ENCODE measurements at regions not wholly inside any gene's neighbourhood (a gene's known extent, or its start where the extent isn't known, plus 50 kb on each side); places are given as distances from the start of the nearest gene placed in this dataset.
"Not testable (repeated sequence)": the region's sequence is repeated elsewhere in the genome, so short reads cannot be mapped to it uniquely, and the experiment has no call there.

DNA sequence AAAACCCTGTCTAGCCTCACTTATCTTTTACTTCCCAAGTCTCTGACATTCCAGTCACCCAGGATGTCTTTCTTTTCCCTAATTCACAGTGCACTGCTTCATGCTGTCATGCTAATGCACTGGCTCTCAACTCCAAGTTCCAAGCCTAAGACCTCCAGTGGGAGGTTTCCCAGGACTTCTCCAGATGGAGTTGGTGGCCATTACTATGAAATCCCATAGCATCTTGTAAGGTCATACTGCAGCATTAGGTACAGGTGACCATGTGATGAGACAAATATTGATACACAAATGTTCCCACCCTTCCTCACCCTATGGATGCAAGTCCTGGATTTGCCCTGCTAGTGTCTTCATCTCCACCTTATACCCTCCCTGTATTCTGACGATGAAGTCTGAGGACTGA, 138.6 kb upstream of the PRICKLE2 start:
- H3K4me1 ChIP-seq, result no peaks in the 10 kb centered on the region
- H3K4me3 ChIP-seq, result no peak overlapping the region
- ATAC-seq, result no peak
- H3K27ac ChIP-seq, result no peak overlapping the region
- TF ChIP-seq, protein P1, sequence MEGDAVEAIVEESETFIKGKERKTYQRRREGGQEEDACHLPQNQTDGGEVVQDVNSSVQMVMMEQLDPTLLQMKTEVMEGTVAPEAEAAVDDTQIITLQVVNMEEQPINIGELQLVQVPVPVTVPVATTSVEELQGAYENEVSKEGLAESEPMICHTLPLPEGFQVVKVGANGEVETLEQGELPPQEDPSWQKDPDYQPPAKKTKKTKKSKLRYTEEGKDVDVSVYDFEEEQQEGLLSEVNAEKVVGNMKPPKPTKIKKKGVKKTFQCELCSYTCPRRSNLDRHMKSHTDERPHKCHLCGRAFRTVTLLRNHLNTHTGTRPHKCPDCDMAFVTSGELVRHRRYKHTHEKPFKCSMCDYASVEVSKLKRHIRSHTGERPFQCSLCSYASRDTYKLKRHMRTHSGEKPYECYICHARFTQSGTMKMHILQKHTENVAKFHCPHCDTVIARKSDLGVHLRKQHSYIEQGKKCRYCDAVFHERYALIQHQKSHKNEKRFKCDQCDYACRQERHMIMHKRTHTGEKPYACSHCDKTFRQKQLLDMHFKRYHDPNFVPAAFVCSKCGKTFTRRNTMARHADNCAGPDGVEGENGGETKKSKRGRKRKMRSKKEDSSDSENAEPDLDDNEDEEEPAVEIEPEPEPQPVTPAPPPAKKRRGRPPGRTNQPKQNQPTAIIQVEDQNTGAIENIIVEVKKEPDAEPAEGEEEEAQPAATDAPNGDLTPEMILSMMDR (IDR thresholded peaks at IDR 0.05), result no peak
- no peaks in the 10 kb centered on the region for H3K36me3 ChIP-seq (ENCODE audit: insufficient read depth in 1 of 2, low read depth in 1 of 2)
- no peaks in the 10 kb centered on the region for H3K27me3 ChIP-seq (ENCODE audit: insufficient read depth in 3 of 3, low read length in 2 of 3)
- H3K9me3 ChIP-seq, result no peaks in the 10 kb centered on the region
- intact Hi-C loops (cut with DNase I), result no loop called here
- WGBS, 3 donors, result 93 to 100% (median 95%) methylated on average over 1 of the region's 1 CpG
- DNase-seq, result no peak

DNA sequence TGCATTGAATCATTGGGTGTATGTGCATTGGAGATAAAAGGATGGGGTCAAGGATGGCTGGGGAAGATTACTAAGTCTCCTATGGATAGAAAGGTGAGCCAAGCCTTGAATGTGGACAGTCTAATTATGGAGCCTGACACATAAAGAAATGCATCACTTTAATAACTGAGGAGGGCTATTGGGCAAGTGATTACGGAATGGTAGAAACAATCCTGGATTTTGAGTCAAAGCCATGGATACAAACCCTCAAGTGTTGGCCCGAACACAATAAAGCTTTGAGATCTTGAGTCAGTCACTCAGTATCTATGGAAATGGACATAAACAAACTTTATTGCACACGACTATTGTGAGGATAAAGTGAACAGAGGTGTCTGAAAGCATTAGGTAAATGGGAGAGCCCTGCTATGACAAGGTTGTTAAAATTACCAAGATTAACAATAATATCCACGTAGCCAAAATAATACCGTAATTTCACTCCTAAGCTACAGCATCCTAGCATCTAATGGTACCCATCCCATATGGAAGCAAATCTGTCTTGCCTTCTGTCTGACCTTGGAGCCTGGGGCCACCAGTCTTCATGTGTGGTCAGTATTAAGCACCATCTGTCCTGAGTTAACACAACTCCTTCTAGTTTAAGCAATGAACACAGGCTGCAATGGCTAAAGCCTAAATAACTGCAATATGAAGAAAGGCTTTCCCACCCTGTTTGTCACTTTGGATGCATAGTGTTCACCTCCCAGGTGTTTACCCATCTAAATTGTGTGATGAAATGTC, 136.9 kb upstream of the PRICKLE2 start:
- intact Hi-C loops (cut with DNase I), result no loop called here
- Histone ChIP-seq H3K27ac (no peak overlapping the region), H3K36me3 (ENCODE audit: insufficient read depth in 1 of 2, low read depth in 1 of 2) (no peaks in the 10 kb centered on the region), H3K27me3 (ENCODE audit: insufficient read depth in 3 of 3, low read length in 2 of 3) (no peaks in the 10 kb centered on the region), H3K4me3 (no peak overlapping the region), H3K4me1 (no peaks in the 10 kb centered on the region), H3K9me3 (no peaks in the 10 kb centered on the region)
- no peak for DNase-seq
- no peak for ATAC-seq
- TF ChIP-seq, protein P1 (IDR thresholded peaks at IDR 0.05), result no peak
- WGBS, 3 donors, result 71 to 85% (median 77%) methylated on average over 5 of the region's 5 CpGs

DNA sequence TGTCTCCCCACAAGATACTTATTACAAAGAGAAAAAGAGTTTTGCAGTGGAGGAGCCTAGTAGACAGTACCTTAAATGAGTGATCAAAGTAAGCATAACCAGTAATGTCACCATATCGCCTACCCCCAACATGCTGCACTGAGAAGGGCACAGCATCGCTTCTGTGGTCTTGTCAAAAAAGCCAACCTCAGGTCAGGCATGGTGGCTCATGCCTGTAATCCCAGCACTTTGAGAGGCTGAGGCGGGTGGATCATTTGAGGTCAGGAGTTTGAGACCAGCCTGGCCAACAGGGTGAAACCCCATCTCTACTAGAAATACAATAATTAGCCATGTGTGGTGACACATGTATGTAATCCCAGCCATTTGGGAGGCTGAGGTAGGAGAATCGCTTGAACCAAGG, 135.8 kb upstream of the PRICKLE2 start:
- H3K27me3 ChIP-seq (ENCODE audit: insufficient read depth in 3 of 3, low read length in 2 of 3); H3K4me1 ChIP-seq; intact Hi-C loops (cut with DNase I); DNase-seq; H3K36me3 ChIP-seq (ENCODE audit: insufficient read depth in 1 of 2, low read depth in 1 of 2); H3K27ac ChIP-seq; ATAC-seq; H3K4me3 ChIP-seq; H3K9me3 ChIP-seq: not testable (repeated sequence)
- WGBS, 3 donors, result 90 to 96% (median 94%) methylated on average over 4 of the region's 4 CpGs

DNA sequence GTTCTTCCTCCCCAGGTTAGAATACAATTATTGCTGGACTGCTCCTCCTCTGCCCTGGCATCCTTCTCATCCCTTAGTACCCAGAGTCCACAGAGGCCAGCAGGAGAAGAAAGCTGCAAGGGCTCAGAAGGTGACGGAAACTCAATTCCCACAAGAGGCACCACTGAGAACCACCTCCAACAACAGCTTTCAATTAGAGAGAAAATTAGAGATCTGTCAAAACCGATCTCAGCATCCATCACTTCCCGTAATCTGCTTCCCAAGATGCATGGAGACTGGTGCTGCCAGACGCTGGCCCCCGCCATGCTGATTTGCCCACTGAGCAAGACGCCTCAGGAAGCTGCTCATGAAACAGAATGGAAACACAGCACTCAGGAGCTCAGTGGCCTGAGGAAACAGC, 135.0 kb upstream of the PRICKLE2 start:
- no peaks in the 10 kb centered on the region for H3K4me1 ChIP-seq
- ATAC-seq (no peak), DNase-seq (no peak)
- no peak overlapping the region for H3K4me3 ChIP-seq
- WGBS, 3 donors, result 82 to 90% (median 88%) methylated on average over 6 of the region's 6 CpGs
- no peaks in the 10 kb centered on the region for H3K9me3 ChIP-seq
- no peaks in the 10 kb centered on the region for H3K36me3 ChIP-seq (ENCODE audit: insufficient read depth in 1 of 2, low read depth in 1 of 2)
- intact Hi-C loops (cut with DNase I), result no loop called here
- H3K27ac ChIP-seq, result no peak overlapping the region
- TF ChIP-seq, protein P1 (IDR thresholded peaks at IDR 0.05), result no peak
- H3K27me3 ChIP-seq (ENCODE audit: insufficient read depth in 3 of 3, low read length in 2 of 3), result no peaks in the 10 kb centered on the region

DNA sequence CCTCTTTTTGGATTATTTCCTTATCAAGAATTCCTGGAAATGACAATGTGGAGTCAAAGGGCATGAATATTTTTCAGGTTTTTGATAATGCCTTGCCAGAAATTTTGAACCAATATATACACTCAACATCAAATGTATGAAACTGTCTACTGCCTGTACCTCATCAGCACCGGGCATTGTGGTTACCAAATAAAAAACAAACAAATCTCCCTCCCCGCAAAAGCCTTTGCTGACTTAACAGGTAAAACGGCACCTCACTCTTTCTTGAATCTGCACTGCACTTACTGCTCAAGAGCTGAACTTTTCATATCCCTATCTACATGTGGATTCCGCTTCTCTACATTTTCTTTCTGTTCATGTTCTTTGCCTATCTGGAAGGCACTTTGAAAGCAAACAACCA, 134.5 kb upstream of the PRICKLE2 start:
- TF ChIP-seq, protein P1 (IDR thresholded peaks at IDR 0.05), result no peak
- Histone ChIP-seq H3K9me3 (no peaks in the 10 kb centered on the region), H3K27ac (no peak overlapping the region), H3K4me3 (no peak overlapping the region), H3K36me3 (ENCODE audit: insufficient read depth in 1 of 2, low read depth in 1 of 2) (no peaks in the 10 kb centered on the region), H3K27me3 (ENCODE audit: insufficient read depth in 3 of 3, low read length in 2 of 3) (no peaks in the 10 kb centered on the region), H3K4me1 (no peaks in the 10 kb centered on the region)
- WGBS, 3 donors, result 79 to 84% (median 82%) methylated on average over 4 of the region's 4 CpGs
- no peak for ATAC-seq
- no peak for DNase-seq
- intact Hi-C loops (cut with DNase I), result loop anchor here in 1 of 2 donors (10.0 kb wide), 1 partner anchor 1345 kb away; no protein-coding TSS in a partner anchor
